ENCODE measurements at regions not wholly inside any gene's neighbourhood (a gene's known extent, or its start where the extent isn't known, plus 50 kb on each side); places are given as distances from the start of the nearest gene placed in this dataset.
"Not testable (repeated sequence)": the region's sequence is repeated elsewhere in the genome, so short reads cannot be mapped to it uniquely, and the experiment has no call there.

- Histone ChIP-seq H3K36me3 (ENCODE audit: control insufficient read depth, insufficient read depth, low read length) (no peaks in the 10 kb centered on the region), H3K9me3 (ENCODE audit: control insufficient read depth, insufficient read depth, low read length) (no peaks in the 10 kb centered on the region), H3K27ac (ENCODE audit: low read length) (no peak overlapping the region), H3K4me1 (ENCODE audit: control insufficient read depth, insufficient read depth, low read length) (no peaks in the 10 kb centered on the region), H3K4me3 (ENCODE audit: low read length) (no peak overlapping the region), H3K27me3 (ENCODE audit: control insufficient read depth, insufficient read depth, low read length) (no peaks in the 10 kb centered on the region)
- no peak for DNase-seq (ENCODE audit: low read depth, low spot score)
These were observed 84.6 kb downstream of the BTG1 start for GRCh38 chr12:92061061-92061460.

GRCh38 chr12:92059960-92060359 is 85.7 kb downstream of the BTG1 start:
- Histone ChIP-seq H3K27ac (ENCODE audit: low read length) (no peak overlapping the region), H3K9me3 (ENCODE audit: control insufficient read depth, insufficient read depth, low read length) (no peaks in the 10 kb centered on the region), H3K4me3 (ENCODE audit: low read length) (no peak overlapping the region), H3K36me3 (ENCODE audit: control insufficient read depth, insufficient read depth, low read length) (no peaks in the 10 kb centered on the region), H3K27me3 (ENCODE audit: control insufficient read depth, insufficient read depth, low read length) (no peaks in the 10 kb centered on the region), H3K4me1 (ENCODE audit: control insufficient read depth, insufficient read depth, low read length) (no peaks in the 10 kb centered on the region)
- WGBS (ENCODE audit: insufficient coverage, insufficient read length) = no CpG with 5 or more reads among the region's 2 CpGs
- no peak for DNase-seq (ENCODE audit: low read depth, low spot score)

- Histone ChIP-seq H3K36me3 (ENCODE audit: control insufficient read depth, insufficient read depth, low read length) (no peaks in the 10 kb centered on the region), H3K9me3 (ENCODE audit: control insufficient read depth, insufficient read depth, low read length) (no peaks in the 10 kb centered on the region), H3K27me3 (ENCODE audit: control insufficient read depth, insufficient read depth, low read length) (no peaks in the 10 kb centered on the region), H3K4me1 (ENCODE audit: control insufficient read depth, insufficient read depth, low read length) (no peaks in the 10 kb centered on the region), H3K27ac (ENCODE audit: low read length) (no peak overlapping the region), H3K4me3 (ENCODE audit: low read length) (no peak overlapping the region)
- DNase-seq (ENCODE audit: low read depth, low spot score) = no peak
- WGBS (ENCODE audit: insufficient coverage, insufficient read length) = no CpG with 5 or more reads among the region's 1 CpG
These were observed 87.0 kb downstream of the BTG1 start for GRCh38 chr12:92058664-92059063.

GRCh38 chr12:92056756-92057155 is 88.9 kb downstream of the BTG1 start:
- H3K9me3 ChIP-seq (ENCODE audit: control insufficient read depth, insufficient read depth, low read length); H3K27ac ChIP-seq (ENCODE audit: low read length); H3K27me3 ChIP-seq (ENCODE audit: control insufficient read depth, insufficient read depth, low read length); H3K4me1 ChIP-seq (ENCODE audit: control insufficient read depth, insufficient read depth, low read length); H3K4me3 ChIP-seq (ENCODE audit: low read length); H3K36me3 ChIP-seq (ENCODE audit: control insufficient read depth, insufficient read depth, low read length); DNase-seq (ENCODE audit: low read depth, low spot score): not testable (repeated sequence)
- no CpG with 5 or more reads among the region's 1 CpG for WGBS (ENCODE audit: insufficient coverage, insufficient read length)

GRCh38 chr12:92056290-92056689 is 89.4 kb downstream of the BTG1 start:
- H3K4me3 ChIP-seq (ENCODE audit: low read length) = no peak overlapping the region
- H3K9me3 ChIP-seq (ENCODE audit: control insufficient read depth, insufficient read depth, low read length) = no peaks in the 10 kb centered on the region
- H3K27ac ChIP-seq (ENCODE audit: low read length) = no peak overlapping the region
- no peaks in the 10 kb centered on the region for H3K27me3 ChIP-seq (ENCODE audit: control insufficient read depth, insufficient read depth, low read length)
- WGBS (ENCODE audit: insufficient coverage, insufficient read length) = no CpG with 5 or more reads among the region's 2 CpGs
- no peaks in the 10 kb centered on the region for H3K4me1 ChIP-seq (ENCODE audit: control insufficient read depth, insufficient read depth, low read length)
- DNase-seq (ENCODE audit: low read depth, low spot score) = no peak
- H3K36me3 ChIP-seq (ENCODE audit: control insufficient read depth, insufficient read depth, low read length) = no peaks in the 10 kb centered on the region

GRCh38 chr12:92055877-92056276 is 89.8 kb downstream of the BTG1 start:
- no peaks in the 10 kb centered on the region for H3K36me3 ChIP-seq (ENCODE audit: control insufficient read depth, insufficient read depth, low read length)
- H3K27ac ChIP-seq (ENCODE audit: low read length) = no peak overlapping the region
- DNase-seq (ENCODE audit: low read depth, low spot score) = no peak
- H3K9me3 ChIP-seq (ENCODE audit: control insufficient read depth, insufficient read depth, low read length) = no peaks in the 10 kb centered on the region
- no peaks in the 10 kb centered on the region for H3K27me3 ChIP-seq (ENCODE audit: control insufficient read depth, insufficient read depth, low read length)
- H3K4me1 ChIP-seq (ENCODE audit: control insufficient read depth, insufficient read depth, low read length) = no peaks in the 10 kb centered on the region
- WGBS (ENCODE audit: insufficient coverage, insufficient read length) = no CpG with 5 or more reads among the region's 4 CpGs
- H3K4me3 ChIP-seq (ENCODE audit: low read length) = no peak overlapping the region

GRCh38 chr12:92051441-92051840 is 94.2 kb downstream of the BTG1 start:
- no peak for DNase-seq (ENCODE audit: low read depth, low spot score)
- H3K27ac ChIP-seq (ENCODE audit: low read length) = no peak overlapping the region
- WGBS (ENCODE audit: insufficient coverage, insufficient read length) = no CpG with 5 or more reads among the region's 2 CpGs
- no peaks in the 10 kb centered on the region for H3K4me1 ChIP-seq (ENCODE audit: control insufficient read depth, insufficient read depth, low read length)
- no peak overlapping the region for H3K4me3 ChIP-seq (ENCODE audit: low read length)
- no peaks in the 10 kb centered on the region for H3K27me3 ChIP-seq (ENCODE audit: control insufficient read depth, insufficient read depth, low read length)
- H3K36me3 ChIP-seq (ENCODE audit: control insufficient read depth, insufficient read depth, low read length) = no peaks in the 10 kb centered on the region
- no peaks in the 10 kb centered on the region for H3K9me3 ChIP-seq (ENCODE audit: control insufficient read depth, insufficient read depth, low read length)

GRCh38 chr12:92049403-92049802 is 96.2 kb downstream of the BTG1 start:
- Histone ChIP-seq H3K27me3 (ENCODE audit: control insufficient read depth, insufficient read depth, low read length) (no peaks in the 10 kb centered on the region), H3K4me1 (ENCODE audit: control insufficient read depth, insufficient read depth, low read length) (no peaks in the 10 kb centered on the region), H3K9me3 (ENCODE audit: control insufficient read depth, insufficient read depth, low read length) (no peaks in the 10 kb centered on the region), H3K4me3 (ENCODE audit: low read length) (no peak overlapping the region), H3K36me3 (ENCODE audit: control insufficient read depth, insufficient read depth, low read length) (no peaks in the 10 kb centered on the region), H3K27ac (ENCODE audit: low read length) (no peak overlapping the region)
- WGBS (ENCODE audit: insufficient coverage, insufficient read length) = no CpG with 5 or more reads among the region's 3 CpGs
- DNase-seq (ENCODE audit: low read depth, low spot score) = no peak

GRCh38 chr12:92047393-92047826 is 98.2 kb downstream of the BTG1 start:
- DNase-seq (ENCODE audit: low read depth, low spot score) = no peak
- no peaks in the 10 kb centered on the region for H3K36me3 ChIP-seq (ENCODE audit: control insufficient read depth, insufficient read depth, low read length)
- no peak overlapping the region for H3K27ac ChIP-seq (ENCODE audit: low read length)
- no peaks in the 10 kb centered on the region for H3K27me3 ChIP-seq (ENCODE audit: control insufficient read depth, insufficient read depth, low read length)
- no peak overlapping the region for H3K4me3 ChIP-seq (ENCODE audit: low read length)
- H3K9me3 ChIP-seq (ENCODE audit: control insufficient read depth, insufficient read depth, low read length) = no peaks in the 10 kb centered on the region
- no CpG with 5 or more reads among the region's 2 CpGs for WGBS (ENCODE audit: insufficient coverage, insufficient read length)
- H3K4me1 ChIP-seq (ENCODE audit: control insufficient read depth, insufficient read depth, low read length) = no peaks in the 10 kb centered on the region

- Histone ChIP-seq H3K36me3 (ENCODE audit: control insufficient read depth, insufficient read depth, low read length) (no peaks in the 10 kb centered on the region), H3K4me1 (ENCODE audit: control insufficient read depth, insufficient read depth, low read length) (no peaks in the 10 kb centered on the region), H3K4me3 (ENCODE audit: low read length) (no peak overlapping the region), H3K27ac (ENCODE audit: low read length) (no peak overlapping the region), H3K27me3 (ENCODE audit: control insufficient read depth, insufficient read depth, low read length) (no peaks in the 10 kb centered on the region), H3K9me3 (ENCODE audit: control insufficient read depth, insufficient read depth, low read length) (no peaks in the 10 kb centered on the region)
- DNase-seq (ENCODE audit: low read depth, low spot score) = no peak
- WGBS (ENCODE audit: insufficient coverage, insufficient read length) = no CpG with 5 or more reads among the region's 7 CpGs
These were observed 98.9 kb downstream of the BTG1 start for GRCh38 chr12:92046557-92047392.

GRCh38 chr12:92045852-92046251 is 99.8 kb downstream of the BTG1 start:
- no peak for DNase-seq (ENCODE audit: low read depth, low spot score)
- no peak overlapping the region for H3K4me3 ChIP-seq (ENCODE audit: low read length)
- no peaks in the 10 kb centered on the region for H3K9me3 ChIP-seq (ENCODE audit: control insufficient read depth, insufficient read depth, low read length)
- H3K27ac ChIP-seq (ENCODE audit: low read length) = no peak overlapping the region
- no peaks in the 10 kb centered on the region for H3K4me1 ChIP-seq (ENCODE audit: control insufficient read depth, insufficient read depth, low read length)
- no CpG with 5 or more reads among the region's 2 CpGs for WGBS (ENCODE audit: insufficient coverage, insufficient read length)
- no peaks in the 10 kb centered on the region for H3K36me3 ChIP-seq (ENCODE audit: control insufficient read depth, insufficient read depth, low read length)
- no peaks in the 10 kb centered on the region for H3K27me3 ChIP-seq (ENCODE audit: control insufficient read depth, insufficient read depth, low read length)
